ENCODE measurements at regions not wholly inside any gene's neighbourhood (a gene's known extent, or its start where the extent isn't known, plus 50 kb on each side); places are given as distances from the start of the nearest gene placed in this dataset.
"Not testable (repeated sequence)": the region's sequence is repeated elsewhere in the genome, so short reads cannot be mapped to it uniquely, and the experiment has no call there.

- no peak for DNase-seq
Observed at GRCh38 chr4:12022409-12022808, 593.7 kb upstream of the HS3ST1 start.

- DNase-seq, result no peak
Observed at GRCh38 chr4:12016729-12017128, 588.0 kb upstream of the HS3ST1 start.

GRCh38 chr4:12005471-12005870 lies 576.8 kb upstream of the HS3ST1 start:
- no peak for DNase-seq

- not testable (repeated sequence) for DNase-seq
Observed at GRCh38 chr4:11996581-11996980, 567.9 kb upstream of the HS3ST1 start.

- DNase-seq, result no peak
Observed at GRCh38 chr4:11976726-11977263, 548.1 kb upstream of the HS3ST1 start.

GRCh38 chr4:11973270-11973669 lies 544.6 kb upstream of the HS3ST1 start:
- no peak for DNase-seq

- no peak for DNase-seq
Observed at GRCh38 chr4:11970754-11971153, 542.1 kb upstream of the HS3ST1 start.

- DNase-seq, result no peak
Observed at GRCh38 chr4:11966782-11967181, 538.1 kb upstream of the HS3ST1 start.

- no peak for DNase-seq
Observed at GRCh38 chr4:11954093-11954492, 525.4 kb upstream of the HS3ST1 start.

- no peak for DNase-seq
Observed at GRCh38 chr4:11949355-11949754, 520.7 kb upstream of the HS3ST1 start.

GRCh38 chr4:11947629-11948028 lies 518.9 kb upstream of the HS3ST1 start:
- not testable (repeated sequence) for DNase-seq

GRCh38 chr4:11937941-11938340 lies 509.2 kb upstream of the HS3ST1 start:
- DNase-seq, result no peak

- DNase-seq, result no peak
Observed at GRCh38 chr4:11931266-11931820, 502.6 kb upstream of the HS3ST1 start.

- no peak for DNase-seq
Observed at GRCh38 chr4:11929080-11929479, 500.4 kb upstream of the HS3ST1 start.

- no peak for DNase-seq
Observed at GRCh38 chr4:11919316-11919715, 490.6 kb upstream of the HS3ST1 start.

- DNase-seq, result no peak
Observed at GRCh38 chr4:11914406-11914805, 485.7 kb upstream of the HS3ST1 start.

GRCh38 chr4:11912886-11913285 lies 484.2 kb upstream of the HS3ST1 start:
- DNase-seq, result no peak

- DNase-seq, result no peak
Observed at GRCh38 chr4:11910812-11911211, 482.1 kb upstream of the HS3ST1 start.

GRCh38 chr4:11908712-11909111 lies 480.0 kb upstream of the HS3ST1 start:
- DNase-seq, result no peak

- no peak for DNase-seq
Observed at GRCh38 chr4:11908205-11908604, 479.5 kb upstream of the HS3ST1 start.

- no peak for DNase-seq
Observed at GRCh38 chr4:11904846-11905739, 476.4 kb upstream of the HS3ST1 start.

GRCh38 chr4:11904117-11904535 lies 475.4 kb upstream of the HS3ST1 start:
- no peak for DNase-seq

- no peak for DNase-seq
Observed at GRCh38 chr4:11901089-11901488, 472.4 kb upstream of the HS3ST1 start.

GRCh38 chr4:11900359-11900758 lies 471.7 kb upstream of the HS3ST1 start:
- DNase-seq, result no peak
